HEK293 (cell line): ENCODE measurements at regions not wholly inside any gene's neighbourhood (a gene's known extent, or its start where the extent isn't known, plus 50 kb on each side); places are given as distances from the start of the nearest gene placed in this dataset.

Source experiments
- YY1 ChIP-seq: fragments of 450-650 bp; formaldehyde crosslinking; IDR thresholded peaks from 2 replicates; pipeline ENCODE4 v1.5.1; 2018; ENCODE audit warnings: missing biosample characterization, missing genetic modification characterization
- TF ChIP-seq, protein P1 (sequence below): fragments of 450-650 bp; formaldehyde crosslinking; IDR thresholded peaks from 2 replicates; pipeline ENCODE4 v1.5.1; 2016; ENCODE audit warnings: missing biosample characterization, missing genetic modification characterization

DNA sequence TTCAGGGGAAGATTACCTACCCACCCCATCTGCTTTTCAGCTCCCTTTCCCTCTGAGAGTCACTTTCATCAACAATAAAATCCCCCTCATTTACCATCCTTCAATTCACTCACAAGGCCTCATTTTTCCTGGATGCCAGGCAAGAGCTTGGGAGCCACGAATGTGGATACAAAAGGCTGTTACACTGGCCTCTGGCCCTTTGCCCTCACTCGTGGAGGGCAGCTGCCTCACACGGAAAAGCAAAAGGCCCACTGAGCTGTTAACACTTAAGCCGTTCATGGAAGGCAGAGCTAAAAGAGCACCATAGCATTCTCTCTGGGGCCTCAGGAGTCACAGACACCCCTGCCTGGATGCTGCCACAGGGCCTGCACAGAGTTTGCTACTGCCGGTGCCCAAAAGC, 102.4 kb upstream of the TUSC7 start:
- TF ChIP-seq, protein P1, sequence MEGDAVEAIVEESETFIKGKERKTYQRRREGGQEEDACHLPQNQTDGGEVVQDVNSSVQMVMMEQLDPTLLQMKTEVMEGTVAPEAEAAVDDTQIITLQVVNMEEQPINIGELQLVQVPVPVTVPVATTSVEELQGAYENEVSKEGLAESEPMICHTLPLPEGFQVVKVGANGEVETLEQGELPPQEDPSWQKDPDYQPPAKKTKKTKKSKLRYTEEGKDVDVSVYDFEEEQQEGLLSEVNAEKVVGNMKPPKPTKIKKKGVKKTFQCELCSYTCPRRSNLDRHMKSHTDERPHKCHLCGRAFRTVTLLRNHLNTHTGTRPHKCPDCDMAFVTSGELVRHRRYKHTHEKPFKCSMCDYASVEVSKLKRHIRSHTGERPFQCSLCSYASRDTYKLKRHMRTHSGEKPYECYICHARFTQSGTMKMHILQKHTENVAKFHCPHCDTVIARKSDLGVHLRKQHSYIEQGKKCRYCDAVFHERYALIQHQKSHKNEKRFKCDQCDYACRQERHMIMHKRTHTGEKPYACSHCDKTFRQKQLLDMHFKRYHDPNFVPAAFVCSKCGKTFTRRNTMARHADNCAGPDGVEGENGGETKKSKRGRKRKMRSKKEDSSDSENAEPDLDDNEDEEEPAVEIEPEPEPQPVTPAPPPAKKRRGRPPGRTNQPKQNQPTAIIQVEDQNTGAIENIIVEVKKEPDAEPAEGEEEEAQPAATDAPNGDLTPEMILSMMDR (tag by site-specific recombination) = no peak
- TF ChIP-seq YY1 (tag by site-specific recombination) = no peak
